ENCODE measurements at regions not wholly inside any gene's neighbourhood (a gene's known extent, or its start where the extent isn't known, plus 50 kb on each side); places are given as distances from the start of the nearest gene placed in this dataset.

DNA sequence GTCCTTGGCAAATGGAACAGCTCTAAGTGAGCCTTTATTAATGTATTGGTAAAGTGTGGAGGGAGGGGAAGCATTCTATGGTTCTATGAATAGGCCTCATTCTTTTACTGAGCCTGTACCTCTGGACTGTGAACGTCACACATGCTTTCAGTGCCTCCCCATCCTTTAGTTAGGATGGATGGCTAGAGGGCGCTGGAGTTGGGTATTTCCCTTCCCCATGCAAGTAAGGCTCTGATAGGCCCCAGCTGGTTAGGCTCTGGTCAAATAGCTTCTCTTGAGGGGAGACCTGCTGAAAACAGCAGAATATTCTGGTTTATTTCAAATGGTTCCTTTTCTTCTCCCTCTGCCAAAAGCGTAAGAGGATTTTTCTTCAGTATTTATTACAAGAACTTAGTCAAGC lies 860.9 kb upstream of the MDGA2 start:
- TF ChIP-seq, protein P1, sequence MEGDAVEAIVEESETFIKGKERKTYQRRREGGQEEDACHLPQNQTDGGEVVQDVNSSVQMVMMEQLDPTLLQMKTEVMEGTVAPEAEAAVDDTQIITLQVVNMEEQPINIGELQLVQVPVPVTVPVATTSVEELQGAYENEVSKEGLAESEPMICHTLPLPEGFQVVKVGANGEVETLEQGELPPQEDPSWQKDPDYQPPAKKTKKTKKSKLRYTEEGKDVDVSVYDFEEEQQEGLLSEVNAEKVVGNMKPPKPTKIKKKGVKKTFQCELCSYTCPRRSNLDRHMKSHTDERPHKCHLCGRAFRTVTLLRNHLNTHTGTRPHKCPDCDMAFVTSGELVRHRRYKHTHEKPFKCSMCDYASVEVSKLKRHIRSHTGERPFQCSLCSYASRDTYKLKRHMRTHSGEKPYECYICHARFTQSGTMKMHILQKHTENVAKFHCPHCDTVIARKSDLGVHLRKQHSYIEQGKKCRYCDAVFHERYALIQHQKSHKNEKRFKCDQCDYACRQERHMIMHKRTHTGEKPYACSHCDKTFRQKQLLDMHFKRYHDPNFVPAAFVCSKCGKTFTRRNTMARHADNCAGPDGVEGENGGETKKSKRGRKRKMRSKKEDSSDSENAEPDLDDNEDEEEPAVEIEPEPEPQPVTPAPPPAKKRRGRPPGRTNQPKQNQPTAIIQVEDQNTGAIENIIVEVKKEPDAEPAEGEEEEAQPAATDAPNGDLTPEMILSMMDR (IDR thresholded peaks at IDR 0.05; ENCODE audit: low read depth, low read length): no peak
- TF ChIP-seq, protein P2, sequence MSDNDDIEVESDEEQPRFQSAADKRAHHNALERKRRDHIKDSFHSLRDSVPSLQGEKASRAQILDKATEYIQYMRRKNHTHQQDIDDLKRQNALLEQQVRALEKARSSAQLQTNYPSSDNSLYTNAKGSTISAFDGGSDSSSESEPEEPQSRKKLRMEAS (IDR thresholded peaks at IDR 0.05; ENCODE audit: low read depth, low read length): no peak
- TF ChIP-seq POLR2A (IDR thresholded peaks at IDR 0.05; ENCODE audit: extremely low read depth, insufficient read length): no peak
- peak; percentile 18 for DNase-seq (ENCODE audit: low read depth)
- H3K4me3 ChIP-seq (ENCODE audit: low read depth, low read length): no peak overlapping the region

DNA sequence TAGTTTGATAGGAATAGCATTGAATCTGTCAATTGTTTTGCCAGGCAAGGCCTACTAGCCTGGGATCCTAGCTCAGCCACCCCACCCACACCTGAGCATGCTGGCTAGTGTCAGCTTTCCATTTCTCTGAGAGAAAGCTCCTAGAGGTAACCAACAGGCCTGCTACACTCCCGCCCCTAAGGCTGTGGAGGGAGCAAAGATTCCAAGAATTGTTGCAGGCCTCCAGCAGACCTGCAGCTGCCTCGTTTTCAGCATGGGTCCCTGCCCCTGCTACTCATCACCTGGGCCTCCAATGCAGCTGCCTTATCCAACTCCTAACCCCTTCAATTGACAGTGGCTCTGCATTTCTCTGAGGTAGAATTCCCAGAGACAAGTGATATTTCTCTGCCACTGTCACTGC lies 852.4 kb upstream of the MDGA2 start:
- no peak for DNase-seq (ENCODE audit: low read depth)
- TF ChIP-seq, protein P2 (IDR thresholded peaks at IDR 0.05; ENCODE audit: low read depth, low read length): no peak
- TF ChIP-seq MYC (IDR thresholded peaks at IDR 0.05; ENCODE audit: low read depth, low read length) (no peak), POLR2A (IDR thresholded peaks at IDR 0.05; ENCODE audit: extremely low read depth, insufficient read length) (no peak)
- TF ChIP-seq, protein P1 (IDR thresholded peaks at IDR 0.05; ENCODE audit: low read depth, low read length): no peak
- H3K4me3 ChIP-seq (ENCODE audit: low read depth, low read length): no peak overlapping the region

DNA sequence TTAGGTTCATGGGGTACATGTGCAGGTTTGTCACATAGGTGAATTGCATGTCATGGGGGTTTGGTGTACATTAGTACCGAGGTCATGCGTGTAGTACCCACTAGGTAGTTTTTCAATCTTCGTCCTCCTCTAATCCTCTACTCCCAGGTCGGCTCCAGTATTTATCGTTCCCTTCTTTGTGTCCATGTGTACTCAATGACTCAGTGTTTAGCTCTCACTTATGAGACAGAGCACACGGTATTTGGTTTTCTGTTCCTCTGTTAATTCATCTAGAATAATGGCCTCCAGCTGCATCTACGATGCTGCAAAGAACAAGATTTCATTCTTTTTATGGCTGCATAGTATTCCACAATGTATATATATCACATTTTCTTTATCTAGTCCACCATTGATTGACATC lies 850.9 kb upstream of the MDGA2 start:
- DNase-seq (ENCODE audit: low read depth): no peak
- TF ChIP-seq, protein P1 (IDR thresholded peaks at IDR 0.05; ENCODE audit: low read depth, low read length): no peak
- no peak for TF ChIP-seq MYC (IDR thresholded peaks at IDR 0.05; ENCODE audit: low read depth, low read length)
- TF ChIP-seq POLR2A (IDR thresholded peaks at IDR 0.05; ENCODE audit: extremely low read depth, insufficient read length): no peak
- TF ChIP-seq, protein P2 (IDR thresholded peaks at IDR 0.05; ENCODE audit: low read depth, low read length): no peak

DNA sequence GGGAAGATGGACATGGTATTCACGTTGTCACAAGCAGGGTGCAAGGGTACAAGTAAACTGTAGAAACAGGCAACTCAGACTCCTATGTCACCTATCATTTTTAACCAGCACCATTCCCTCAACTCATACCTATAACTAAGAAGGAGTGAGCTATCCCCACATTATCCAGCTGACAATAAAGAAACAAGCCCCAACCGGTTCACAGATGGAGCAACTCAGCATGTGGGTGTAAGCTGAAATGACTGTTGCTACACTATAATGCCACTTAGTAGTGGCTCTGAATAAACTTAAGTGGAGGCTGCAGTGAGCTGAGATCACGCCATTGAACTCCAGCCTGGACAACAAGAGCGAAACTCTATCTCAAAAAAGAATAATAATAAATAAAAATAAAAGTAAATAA lies 829.5 kb upstream of the MDGA2 start:
- TF ChIP-seq, protein P2 (IDR thresholded peaks at IDR 0.05; ENCODE audit: low read depth, low read length): no peak
- TF ChIP-seq, protein P1 (IDR thresholded peaks at IDR 0.05; ENCODE audit: low read depth, low read length): no peak
- TF ChIP-seq MYC (IDR thresholded peaks at IDR 0.05; ENCODE audit: low read depth, low read length) (no peak), POLR2A (IDR thresholded peaks at IDR 0.05; ENCODE audit: extremely low read depth, insufficient read length) (no peak)
- H3K4me3 ChIP-seq (ENCODE audit: low read depth, low read length): no peak overlapping the region
- DNase-seq (ENCODE audit: low read depth): no peak

More for the DNA sequence above, 850.9 kb upstream of the MDGA2 start:
- no peak overlapping the region for H3K4me3 ChIP-seq (ENCODE audit: low read depth, low read length)

DNA sequence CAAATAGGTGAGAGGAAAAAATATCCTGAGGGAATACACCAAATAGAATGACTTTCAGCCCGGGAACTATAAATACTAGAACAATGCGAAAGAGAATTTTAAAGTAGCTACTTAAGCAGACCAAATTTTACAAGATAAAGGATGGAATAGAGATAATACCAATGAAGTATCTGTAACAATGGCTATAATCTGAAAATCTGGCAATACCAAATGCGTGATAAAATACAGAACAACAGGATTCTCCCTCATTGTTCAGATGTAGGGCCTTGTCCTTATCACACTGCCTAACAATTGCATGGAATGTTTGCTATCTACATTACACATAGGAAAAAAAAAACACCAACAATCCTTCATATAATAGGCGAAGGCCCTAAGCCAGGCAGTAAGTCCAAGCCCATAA lies 815.4 kb upstream of the MDGA2 start:
- no peak overlapping the region for H3K4me3 ChIP-seq (ENCODE audit: low read depth, low read length)
- TF ChIP-seq, protein P2 (IDR thresholded peaks at IDR 0.05; ENCODE audit: low read depth, low read length): no peak
- no peak for TF ChIP-seq POLR2A (IDR thresholded peaks at IDR 0.05; ENCODE audit: extremely low read depth, insufficient read length)
- TF ChIP-seq MYC (IDR thresholded peaks at IDR 0.05; ENCODE audit: low read depth, low read length): no peak
- TF ChIP-seq, protein P1 (IDR thresholded peaks at IDR 0.05; ENCODE audit: low read depth, low read length): no peak
- no peak for DNase-seq (ENCODE audit: low read depth)

DNA sequence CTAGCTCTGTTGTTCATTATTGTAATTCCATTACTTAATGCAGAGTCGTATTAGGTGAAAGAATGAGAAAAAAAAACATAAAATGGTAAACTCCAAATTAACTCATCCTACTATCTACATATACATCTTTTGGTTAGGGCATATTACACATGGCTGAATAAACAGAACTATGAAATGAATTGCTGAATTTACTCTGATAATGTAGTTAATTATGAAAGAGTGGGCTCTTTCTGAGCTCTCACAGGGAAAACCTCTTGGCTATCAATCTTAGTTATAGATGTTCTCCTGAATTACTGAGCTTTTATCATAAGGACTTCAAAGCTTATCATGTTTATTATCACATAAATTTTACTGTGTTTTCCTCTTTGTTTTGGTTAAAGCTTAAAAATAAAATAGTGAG lies 798.5 kb upstream of the MDGA2 start:
- no peak for TF ChIP-seq POLR2A (IDR thresholded peaks at IDR 0.05; ENCODE audit: extremely low read depth, insufficient read length)
- TF ChIP-seq, protein P1 (IDR thresholded peaks at IDR 0.05; ENCODE audit: low read depth, low read length): no peak
- TF ChIP-seq MYC (IDR thresholded peaks at IDR 0.05; ENCODE audit: low read depth, low read length): no peak
- TF ChIP-seq, protein P2 (IDR thresholded peaks at IDR 0.05; ENCODE audit: low read depth, low read length): no peak
- H3K4me3 ChIP-seq (ENCODE audit: low read depth, low read length): no peak overlapping the region
- DNase-seq (ENCODE audit: low read depth): no peak
